Activated CD4-positive, alpha-beta T cell treated with anti-CD3 and anti-CD28 coated beads, Interleukin-2, amount 10 ng/mL, durations not matched to agents 24 days and 14 days (primary cell): ENCODE measurements at regions not wholly inside any gene's neighbourhood (a gene's known extent, or its start where the extent isn't known, plus 50 kb on each side); places are given as distances from the start of the nearest gene placed in this dataset.

Experiments used
- DNase-seq: peaks from one replicate; pipeline ENCODE4 v3.0.0; 2022
- H3K27ac Mint-ChIP-seq: one replicate; pipeline ENCODE4 v1.8.0; 2022; ENCODE audit warnings: mild to moderate bottlenecking, mixed read lengths
- H3K27me3 Mint-ChIP-seq: one replicate; pipeline ENCODE4 v1.8.0; 2022; ENCODE audit warnings: mixed read lengths
- H3K36me3 Mint-ChIP-seq: one replicate; pipeline ENCODE4 v1.8.0; 2022; ENCODE audit warnings: low read depth, mild to moderate bottlenecking, mixed read lengths
- H3K4me1 Mint-ChIP-seq: one replicate; pipeline ENCODE4 v1.8.0; 2021; ENCODE audit warnings: mixed read lengths
- H3K4me3 Mint-ChIP-seq: one replicate; pipeline ENCODE4 v1.8.0; 2022; ENCODE audit warnings: mild to moderate bottlenecking, moderate library complexity, mixed read lengths
- H3K9me3 Mint-ChIP-seq: one replicate; pipeline ENCODE4 v1.8.0; 2021; ENCODE audit warnings: mixed read lengths
- intact Hi-C: fragments of 100-400 bp; cut with micrococcal nuclease; formaldehyde crosslinking; loops from one replicate; pipeline ENCODE4 v1.15.1; 2023

DNA sequence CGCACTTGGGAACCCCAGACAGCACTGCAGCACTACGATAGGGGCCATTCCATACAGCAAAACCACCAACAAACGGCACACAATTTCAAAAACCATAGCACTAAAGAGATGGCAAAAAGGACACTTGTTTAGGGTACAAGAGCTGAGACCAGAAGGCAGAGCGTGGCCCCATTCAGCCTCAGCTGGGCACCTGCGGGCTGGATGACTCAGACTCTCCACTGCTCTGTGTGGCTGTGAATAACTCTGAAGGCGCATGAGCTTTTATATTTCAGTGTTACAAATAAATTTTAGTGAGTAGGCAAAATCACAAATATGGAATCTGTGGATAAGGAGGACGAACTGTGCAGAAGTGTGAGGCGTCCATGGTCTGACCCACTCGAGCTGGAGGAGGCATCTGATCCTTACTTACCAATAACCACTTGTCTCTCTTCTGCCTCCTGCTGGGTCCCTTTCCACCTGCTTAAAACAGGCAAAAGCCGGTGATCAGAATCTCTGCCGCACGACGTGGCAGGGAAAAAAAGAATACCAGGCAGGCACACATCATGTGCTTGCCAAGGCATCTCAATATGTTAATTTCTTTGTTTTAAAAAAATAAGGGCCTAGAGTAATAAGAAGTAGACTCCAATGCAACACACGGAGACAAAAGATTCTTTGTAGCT lies 325.7 kb downstream of the SHANK2 start:
- Mint-ChIP-seq H3K4me3 (no peak overlapping the region), H3K36me3 (no peaks in the 10 kb centered on the region), H3K27me3 (no peaks in the 10 kb centered on the region), H3K9me3 (peaks cover 17% of the 10 kb centered on the region), H3K4me1 (no peaks in the 10 kb centered on the region), H3K27ac (no peak overlapping the region)
- intact Hi-C loops, result no loop called here
- no peak for DNase-seq

DNA sequence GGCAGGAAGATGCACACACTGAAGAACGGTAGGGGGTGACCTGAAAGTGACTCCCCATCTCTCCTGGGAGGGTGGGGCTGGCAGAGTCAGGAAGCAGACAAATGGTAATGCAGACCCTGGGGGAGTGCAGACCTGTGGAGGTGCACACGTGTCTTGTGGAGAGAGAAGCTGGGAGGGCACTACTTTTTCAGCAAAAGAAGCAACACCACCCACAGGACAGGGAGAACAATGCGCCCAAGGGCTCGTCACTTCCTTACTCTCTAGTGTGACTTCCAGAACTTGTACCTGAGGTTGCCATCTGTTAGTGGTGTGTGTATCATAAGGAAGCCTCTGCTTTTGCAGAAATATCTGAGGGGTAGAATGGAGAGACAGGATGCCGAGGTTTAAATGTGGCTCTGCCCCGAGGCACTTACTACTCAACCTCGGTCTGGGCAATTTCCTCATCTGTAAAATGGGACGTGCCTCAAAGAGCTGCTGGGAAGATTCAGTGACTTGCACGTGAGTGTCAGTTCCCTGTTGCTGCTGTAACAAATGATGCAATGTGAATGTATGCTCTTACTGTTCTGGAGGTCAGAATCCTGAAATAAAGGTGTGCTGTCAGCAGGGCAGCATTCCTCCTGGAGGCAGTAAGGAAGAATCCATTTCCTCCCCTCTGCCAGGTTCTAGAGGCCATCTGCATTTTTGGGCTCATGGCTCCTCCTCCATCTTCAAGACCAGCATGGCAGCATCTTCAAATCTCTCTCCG lies 323.4 kb downstream of the SHANK2 start:
- no peak for DNase-seq
- H3K9me3 Mint-ChIP-seq, result peaks cover 20% of the 10 kb centered on the region
- no peak overlapping the region for H3K4me3 Mint-ChIP-seq
- no peaks in the 10 kb centered on the region for H3K36me3 Mint-ChIP-seq
- H3K27me3 Mint-ChIP-seq, result no peaks in the 10 kb centered on the region
- H3K4me1 Mint-ChIP-seq, result no peaks in the 10 kb centered on the region
- H3K27ac Mint-ChIP-seq, result no peak overlapping the region
- intact Hi-C loops, result no loop called here

DNA sequence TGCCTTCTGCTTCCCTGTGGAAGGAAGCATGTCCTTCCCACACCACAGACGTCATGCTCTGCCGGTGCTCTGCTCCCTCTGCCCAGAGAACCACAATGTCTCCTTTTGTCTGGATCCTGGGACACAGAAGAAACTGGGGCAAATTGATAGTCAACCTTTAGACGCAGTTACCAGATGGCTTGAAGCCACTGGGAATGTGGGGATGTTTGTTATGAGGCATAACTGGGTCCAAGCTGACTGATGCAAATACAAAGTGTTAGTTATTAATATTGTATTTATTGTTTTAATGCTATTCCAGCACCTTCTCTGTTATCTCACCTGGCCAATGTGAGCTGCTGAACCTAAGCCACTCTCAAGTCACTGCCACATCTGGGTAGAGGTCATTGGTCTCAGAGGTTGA lies 322.2 kb downstream of the SHANK2 start:
- intact Hi-C loops, result no loop called here
- H3K9me3 Mint-ChIP-seq, result peaks cover 20% of the 10 kb centered on the region

DNA sequence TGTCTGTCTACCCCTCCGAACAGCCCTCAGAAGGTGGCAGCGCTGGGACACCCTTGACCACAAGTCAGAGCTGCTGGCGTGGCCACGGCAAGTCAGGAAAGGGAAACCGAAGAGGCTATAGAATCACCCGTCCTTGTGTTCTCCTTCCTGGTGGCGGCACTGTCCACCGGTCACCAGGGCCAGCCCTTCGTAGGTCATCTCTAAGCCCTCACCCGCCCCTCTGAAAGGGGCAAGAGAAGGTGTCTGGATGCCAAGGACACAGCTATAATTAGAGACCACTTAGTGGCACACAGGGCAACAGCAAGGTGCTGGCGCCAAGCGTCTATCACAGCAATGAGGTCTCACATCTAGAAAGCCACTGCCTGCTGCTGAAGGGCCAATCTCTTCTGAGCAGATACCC lies 320.9 kb downstream of the SHANK2 start:
- DNase-seq, result no peak
- H3K4me1 Mint-ChIP-seq, result no peaks in the 10 kb centered on the region
- peaks cover 20% of the 10 kb centered on the region for H3K9me3 Mint-ChIP-seq
- no peak overlapping the region for H3K27ac Mint-ChIP-seq
- H3K4me3 Mint-ChIP-seq, result no peak overlapping the region
- H3K36me3 Mint-ChIP-seq, result no peaks in the 10 kb centered on the region
- intact Hi-C loops, result no loop called here
- no peaks in the 10 kb centered on the region for H3K27me3 Mint-ChIP-seq

More for the DNA sequence above, 322.2 kb downstream of the SHANK2 start:
- Mint-ChIP-seq H3K27me3 (no peaks in the 10 kb centered on the region), H3K4me3 (no peak overlapping the region), H3K36me3 (no peaks in the 10 kb centered on the region), H3K27ac (no peak overlapping the region), H3K4me1 (no peaks in the 10 kb centered on the region)
- DNase-seq, result no peak

DNA sequence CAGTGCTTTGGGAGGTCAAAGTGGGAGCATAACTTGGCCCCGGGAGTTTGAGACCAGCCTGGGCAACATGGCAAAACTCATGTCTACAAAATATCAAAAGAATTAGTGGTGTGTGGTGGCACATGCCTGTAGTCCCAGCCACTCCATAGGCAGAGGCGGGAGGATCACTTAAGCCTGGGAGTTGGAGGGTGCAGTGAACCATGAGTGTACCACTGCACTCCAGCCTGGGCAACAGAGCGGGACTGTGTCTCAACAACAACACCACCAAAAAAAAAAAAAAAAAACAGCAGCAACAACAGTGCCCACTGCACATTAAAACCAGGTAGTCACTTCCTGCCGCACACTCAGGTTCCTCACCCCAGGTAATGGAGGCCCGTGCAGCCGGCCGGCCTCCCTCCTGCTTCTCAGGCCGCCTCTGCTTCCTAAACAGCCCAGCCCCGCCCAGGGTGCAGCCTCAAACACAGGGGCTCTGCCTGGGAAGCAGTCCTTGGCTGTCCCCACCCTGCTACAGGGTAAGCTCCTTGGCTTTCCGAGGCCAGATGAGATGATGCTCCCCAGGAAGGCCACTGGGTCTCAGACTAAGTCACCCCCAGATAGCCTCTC lies 318.3 kb downstream of the SHANK2 start:
- H3K4me3 Mint-ChIP-seq, result no peak overlapping the region
- H3K4me1 Mint-ChIP-seq, result no peaks in the 10 kb centered on the region
- intact Hi-C loops, result no loop called here
- peaks cover 19% of the 10 kb centered on the region for H3K9me3 Mint-ChIP-seq
- DNase-seq, result no peak
- H3K27me3 Mint-ChIP-seq, result no peaks in the 10 kb centered on the region
- no peak overlapping the region for H3K27ac Mint-ChIP-seq
- no peaks in the 10 kb centered on the region for H3K36me3 Mint-ChIP-seq

DNA sequence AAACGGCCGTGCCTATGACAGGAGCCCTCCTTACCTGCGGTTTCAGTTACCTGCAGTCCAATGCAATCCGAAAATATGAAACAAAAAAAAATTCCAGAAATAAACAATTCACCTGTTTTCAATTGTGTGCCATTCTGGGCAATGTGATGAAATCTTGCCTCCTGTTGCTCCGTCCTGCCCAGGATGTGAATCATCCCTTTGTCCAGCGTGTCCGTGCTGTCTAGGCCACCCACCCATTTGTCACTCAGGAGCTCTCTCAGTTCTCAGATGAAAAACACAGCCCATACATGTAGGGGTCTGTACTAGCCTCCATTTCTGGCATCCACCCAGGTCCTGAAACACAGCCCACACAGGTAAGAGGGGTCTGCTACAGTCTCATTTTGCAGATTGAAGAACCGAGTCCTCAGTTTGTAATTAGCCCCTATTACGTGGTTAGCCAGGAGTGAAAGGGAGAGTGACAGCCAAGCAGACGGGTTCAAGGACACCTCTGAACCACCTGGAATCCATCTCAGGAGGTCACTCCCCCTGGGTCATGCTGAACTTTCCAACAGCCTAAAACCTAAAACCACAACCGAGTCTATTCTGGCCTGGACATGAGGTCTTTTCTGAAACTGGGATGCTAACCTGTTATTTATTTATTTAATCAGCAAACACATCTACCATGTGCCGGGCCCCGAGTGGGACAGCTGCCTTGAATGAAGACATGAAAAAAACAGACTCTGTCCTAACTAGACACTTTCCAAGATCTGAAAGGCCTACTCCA lies 317.2 kb downstream of the SHANK2 start:
- Mint-ChIP-seq H3K36me3 (no peaks in the 10 kb centered on the region), H3K27ac (no peak overlapping the region), H3K9me3 (peaks cover 17% of the 10 kb centered on the region), H3K27me3 (no peaks in the 10 kb centered on the region), H3K4me1 (no peaks in the 10 kb centered on the region), H3K4me3 (no peak overlapping the region)
- intact Hi-C loops, result no loop called here
- no peak for DNase-seq

DNA sequence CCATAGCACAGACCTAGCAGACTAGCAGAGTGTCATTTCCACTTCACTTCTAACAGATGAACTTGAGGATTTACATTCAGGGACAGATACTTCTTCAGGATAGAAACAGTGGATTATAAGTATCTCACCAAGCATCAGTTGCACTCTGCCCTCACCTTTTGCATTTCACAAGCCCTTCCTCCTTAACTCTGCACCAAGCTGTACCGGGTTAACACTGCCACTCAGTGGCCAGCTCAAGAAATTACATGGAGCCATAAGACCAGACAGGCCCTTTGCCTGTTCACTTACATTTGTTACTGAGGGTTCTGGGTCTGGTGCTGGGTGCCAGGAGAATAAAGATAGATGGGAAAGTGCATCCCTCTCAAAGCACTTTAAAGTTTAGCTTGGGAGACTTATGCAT lies 309.8 kb downstream of the SHANK2 start:
- H3K36me3 Mint-ChIP-seq, result no peaks in the 10 kb centered on the region
- no peak overlapping the region for H3K27ac Mint-ChIP-seq
- no peak for DNase-seq
- peaks cover 39% of the 10 kb centered on the region for H3K9me3 Mint-ChIP-seq
- no peaks in the 10 kb centered on the region for H3K4me1 Mint-ChIP-seq
- no peak overlapping the region for H3K4me3 Mint-ChIP-seq
- no peaks in the 10 kb centered on the region for H3K27me3 Mint-ChIP-seq
- intact Hi-C loops, result no loop called here

DNA sequence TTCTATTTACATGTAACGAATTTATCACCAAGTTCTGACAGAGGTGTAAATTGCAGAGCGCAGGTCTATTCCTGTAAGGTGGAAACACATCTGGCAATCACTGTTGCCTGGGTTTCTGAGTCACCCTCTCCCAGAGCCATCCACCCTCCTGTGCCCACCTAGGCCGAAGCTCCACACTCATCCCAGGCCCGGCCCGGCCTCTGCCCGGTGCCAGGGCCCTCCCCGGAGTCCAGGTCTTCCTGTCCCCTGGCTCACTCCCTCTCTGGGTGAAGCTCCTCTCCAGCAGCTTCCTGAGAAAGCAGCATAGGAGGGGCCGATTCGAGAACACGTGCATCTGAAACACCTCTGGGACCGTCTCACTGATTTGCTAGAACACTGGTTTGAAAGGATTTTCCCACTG lies 308.2 kb downstream of the SHANK2 start:
- peaks cover 47% of the 10 kb centered on the region for H3K9me3 Mint-ChIP-seq
- H3K4me1 Mint-ChIP-seq, result no peaks in the 10 kb centered on the region
- intact Hi-C loops, result no loop called here
- H3K27me3 Mint-ChIP-seq, result no peaks in the 10 kb centered on the region
- no peak for DNase-seq
- H3K36me3 Mint-ChIP-seq, result no peaks in the 10 kb centered on the region
- no peak overlapping the region for H3K4me3 Mint-ChIP-seq
- H3K27ac Mint-ChIP-seq, result no peak overlapping the region

DNA sequence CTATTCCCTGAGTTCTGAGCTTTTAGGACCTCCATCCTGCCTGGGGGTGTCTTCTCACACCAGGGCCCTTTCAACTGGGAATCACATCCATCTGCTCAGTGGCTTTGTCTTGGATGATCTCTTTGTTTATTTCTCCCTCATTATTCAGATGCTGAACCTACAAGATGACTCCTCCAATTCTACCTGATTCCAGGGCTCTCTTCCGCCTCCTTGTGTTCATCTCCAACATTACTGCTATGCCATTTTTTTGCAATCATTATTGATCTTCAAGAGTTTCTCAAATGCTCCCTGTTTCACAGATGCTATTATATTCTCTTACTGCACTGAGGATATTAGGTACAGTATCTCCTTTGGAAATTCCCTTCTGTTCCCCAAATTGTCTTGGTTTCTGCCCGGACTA lies 307.7 kb downstream of the SHANK2 start:
- Mint-ChIP-seq H3K27ac (no peak overlapping the region), H3K36me3 (no peaks in the 10 kb centered on the region), H3K4me3 (no peak overlapping the region), H3K4me1 (no peaks in the 10 kb centered on the region), H3K9me3 (peaks cover 46% of the 10 kb centered on the region), H3K27me3 (no peaks in the 10 kb centered on the region)
- intact Hi-C loops, result no loop called here
- no peak for DNase-seq

DNA sequence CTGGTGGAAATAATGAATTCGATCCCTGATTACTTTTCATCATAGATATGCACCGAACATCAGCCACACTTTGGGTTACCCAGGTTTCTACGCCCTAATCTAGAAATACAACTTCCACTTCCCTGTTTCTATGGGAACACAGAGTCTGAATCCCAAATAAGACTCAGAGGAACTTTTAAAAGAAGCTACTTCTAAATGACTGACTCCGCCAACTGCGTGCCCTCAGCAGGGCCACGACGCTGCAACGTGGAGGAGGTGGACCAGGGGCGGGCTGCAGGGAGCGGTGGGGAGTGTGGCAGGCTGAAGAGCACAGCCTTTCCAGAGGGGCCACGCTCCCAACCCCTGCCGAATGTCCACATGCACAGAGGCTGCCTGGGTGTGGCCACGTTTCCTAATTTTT lies 304.0 kb downstream of the SHANK2 start:
- no peak overlapping the region for H3K27ac Mint-ChIP-seq
- intact Hi-C loops, result no loop called here
- no peaks in the 10 kb centered on the region for H3K4me1 Mint-ChIP-seq
- peaks cover 38% of the 10 kb centered on the region for H3K9me3 Mint-ChIP-seq
- H3K36me3 Mint-ChIP-seq, result no peaks in the 10 kb centered on the region
- no peak for DNase-seq
- no peak overlapping the region for H3K4me3 Mint-ChIP-seq
- H3K27me3 Mint-ChIP-seq, result no peaks in the 10 kb centered on the region

DNA sequence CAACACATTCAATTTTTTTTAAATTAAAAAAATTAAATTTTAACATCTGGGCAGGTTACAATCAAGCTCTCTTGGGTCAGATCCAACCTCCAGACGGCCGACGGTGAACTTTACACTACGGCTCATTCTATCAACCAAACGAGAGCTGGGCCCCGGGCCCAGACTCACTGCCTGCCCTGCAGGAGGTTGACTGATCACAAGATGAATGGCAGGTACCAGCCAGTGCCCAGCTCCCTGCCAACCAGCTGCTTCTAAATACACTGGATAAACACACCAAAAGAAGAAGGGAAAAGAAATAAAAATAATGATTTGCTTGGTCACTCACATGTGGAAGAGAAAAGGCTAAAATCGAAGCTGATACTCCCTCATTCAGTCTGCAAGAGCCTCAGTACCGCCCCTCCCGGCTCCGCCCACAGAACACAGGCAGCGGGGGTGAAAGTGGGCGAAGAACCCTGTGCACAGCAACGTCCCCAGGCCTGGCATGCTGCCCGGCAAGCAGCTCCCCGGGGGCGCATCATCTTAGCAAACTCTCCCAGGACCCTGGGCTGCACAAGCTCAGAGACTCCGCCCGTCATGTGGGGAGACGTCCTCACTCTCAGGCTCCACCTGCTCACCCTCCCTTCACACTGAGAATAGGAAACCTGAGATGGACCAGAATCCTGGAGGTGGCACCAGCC lies 303.4 kb downstream of the SHANK2 start:
- intact Hi-C loops, result no loop called here
- Mint-ChIP-seq H3K27me3 (no peaks in the 10 kb centered on the region), H3K4me3 (no peak overlapping the region), H3K27ac (no peak overlapping the region), H3K9me3 (peaks cover 38% of the 10 kb centered on the region), H3K36me3 (no peaks in the 10 kb centered on the region), H3K4me1 (no peaks in the 10 kb centered on the region)
- no peak for DNase-seq

DNA sequence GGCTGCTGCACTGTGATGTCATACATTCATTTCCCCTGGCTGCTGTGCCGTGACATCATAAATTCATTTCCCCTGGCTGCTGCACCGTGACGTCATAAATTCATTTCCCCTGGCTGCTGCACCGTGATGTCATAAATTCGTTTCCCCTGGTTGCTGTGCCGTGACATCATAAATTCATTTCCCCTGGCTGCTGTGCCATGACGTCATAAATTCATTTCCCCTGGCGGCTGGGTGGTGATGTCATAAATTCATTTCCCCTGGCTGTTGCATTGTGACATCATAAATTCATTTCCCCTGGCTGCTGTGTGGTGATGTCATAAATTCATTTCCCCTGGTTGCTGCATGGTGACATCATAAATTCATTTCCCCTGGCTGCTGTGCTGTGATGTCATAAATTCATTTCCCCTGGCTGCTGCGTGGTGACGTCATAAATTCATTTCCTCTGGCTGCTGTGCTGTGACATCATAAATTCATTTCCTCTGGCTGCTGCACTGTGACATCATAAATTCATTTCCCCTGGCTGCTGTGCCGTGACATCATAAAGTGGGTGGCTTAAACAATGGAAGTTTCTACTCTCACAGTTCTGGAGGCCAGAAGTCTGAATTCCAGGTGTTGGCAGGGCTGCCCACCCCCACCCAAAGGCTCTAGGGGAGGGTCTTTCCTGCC lies 301.1 kb downstream of the SHANK2 start:
- Mint-ChIP-seq H3K4me3 (no peak overlapping the region), H3K36me3 (no peaks in the 10 kb centered on the region), H3K4me1 (no peaks in the 10 kb centered on the region), H3K9me3 (peaks cover 27% of the 10 kb centered on the region), H3K27ac (no peak overlapping the region), H3K27me3 (no peaks in the 10 kb centered on the region)
- intact Hi-C loops, result no loop called here
- DNase-seq, result no peak

DNA sequence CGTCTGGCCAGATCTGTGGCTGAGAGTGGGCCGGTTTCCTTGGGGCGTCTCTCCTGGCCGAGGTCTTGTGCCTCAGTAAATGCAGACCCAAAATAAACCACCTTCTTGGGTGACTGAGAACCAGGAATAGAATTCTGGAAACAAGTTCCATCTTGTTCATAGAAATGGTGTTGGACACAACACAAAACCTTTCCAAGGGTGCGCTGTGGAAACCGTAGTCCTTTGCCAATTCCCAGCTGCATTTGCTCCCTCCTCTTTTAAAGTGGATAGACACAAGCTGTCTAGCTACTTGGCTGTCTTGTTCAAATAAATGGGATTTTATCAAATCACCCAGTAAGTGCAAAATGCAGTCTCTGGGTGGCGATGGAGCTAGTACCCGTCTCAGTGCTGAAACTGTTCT lies 300.2 kb downstream of the SHANK2 start:
- Mint-ChIP-seq H3K4me1 (no peaks in the 10 kb centered on the region), H3K9me3 (peaks cover 19% of the 10 kb centered on the region), H3K36me3 (no peaks in the 10 kb centered on the region), H3K4me3 (no peak overlapping the region), H3K27ac (no peak overlapping the region), H3K27me3 (no peaks in the 10 kb centered on the region)
- intact Hi-C loops, result no loop called here
- DNase-seq, result no peak
